OCI-LY7 (cell line): ENCODE measurements at regions not wholly inside any gene's neighbourhood (a gene's known extent, or its start where the extent isn't known, plus 50 kb on each side); places are given as distances from the start of the nearest gene placed in this dataset.

Experiments used
- BruUV-seq: library from RNA; stranded (reverse); fragments of 400-500 nt; replicated peaks from 2 replicates; lab custom pipeline; 2021; lab: Mats Ljungman, UMichigan
- CTCF ChIA-PET: fragments of 300-600 bp; sonication (Branson Sonifier 250); formaldehyde crosslinking; loops from one replicate; lab custom pipeline; 2022; ENCODE audit warnings: antibody characterized with exemption; ENCODE audit not compliant: unreplicated experiment; lab: Charles Lee
- POLR2A ChIA-PET: fragments of 300-600 bp; sonication (Branson Sonifier 250); formaldehyde crosslinking; loops from one replicate; lab custom pipeline; 2022; ENCODE audit warnings: antibody characterized with exemption; lab: Charles Lee
- DNase-seq: peaks from one replicate; pipeline ENCODE4 v3.0.0-alpha.2; 2015; ENCODE audit warnings: low spot score
- H2AFZ ChIP-seq: fragments of 200-600 bp; sonication (generic), shearing (Covaris generic); 2 replicates; pipeline ENCODE4 v1.6.1; 2014; ENCODE audit warnings: mild to moderate bottlenecking, antibody characterized with exemption, low read length, moderate library complexity
- H3K27ac ChIP-seq: fragments of 200-600 bp; sonication (generic); 2 replicates; pipeline ENCODE4 v1.5.1; 2014; ENCODE audit warnings: mixed run types, low read depth, mild to moderate bottlenecking, moderate library complexity, low read length, inconsistent platforms; ENCODE audit not compliant: poor library complexity, severe bottlenecking
- H3K36me3 ChIP-seq: fragments of 200-600 bp; sonication (generic); 2 replicates; pipeline ENCODE4 v1.6.1; 2014; ENCODE audit warnings: mild to moderate bottlenecking, antibody characterized with exemption, low read length, moderate library complexity, mixed read lengths; ENCODE audit not compliant: insufficient read depth
- H3K4me1 ChIP-seq: fragments of 200-600 bp; sonication (generic); 2 replicates; pipeline ENCODE4 v1.5.1; 2014; ENCODE audit warnings: mild to moderate bottlenecking, low read length; ENCODE audit not compliant: insufficient read depth, poor library complexity, severe bottlenecking
- H3K4me2 ChIP-seq: fragments of 200-600 bp; sonication (generic); 2 replicates; pipeline ENCODE4 v1.6.1; 2014; ENCODE audit warnings: mild to moderate bottlenecking, low read length
- H3K4me3 ChIP-seq: fragments of 200-600 bp; sonication (generic); 2 replicates; pipeline ENCODE4 v1.5.1; 2014; ENCODE audit warnings: mild to moderate bottlenecking, low read depth, low read length; ENCODE audit not compliant: poor library complexity, severe bottlenecking
- H3K79me2 ChIP-seq: fragments of 200-600 bp; sonication (generic); 2 replicates; pipeline ENCODE4 v1.6.1; 2016; ENCODE audit warnings: low read depth, mild to moderate bottlenecking, low read length, moderate library complexity, mixed read lengths; ENCODE audit not compliant: insufficient read depth
- H3K9me2 ChIP-seq: fragments of 200-600 bp; sonication (generic); 2 replicates; pipeline ENCODE4 v1.6.1; 2016; ENCODE audit warnings: mild to moderate bottlenecking, low read length, mixed read lengths; ENCODE audit not compliant: insufficient read depth
- H3K9me3 ChIP-seq: fragments of 200-600 bp; sonication (generic); 2 replicates; pipeline ENCODE4 v1.6.1; 2014; ENCODE audit warnings: mild to moderate bottlenecking, mixed run types, low read length, mixed read lengths
- H4K20me1 ChIP-seq: fragments of 200-600 bp; sonication (generic); 2 replicates; pipeline ENCODE4 v1.6.1; 2014; ENCODE audit warnings: mild to moderate bottlenecking, antibody characterized with exemption, low read length, moderate library complexity, mixed read lengths; ENCODE audit not compliant: insufficient read depth
- CTCF ChIP-seq: fragments of 200-600 bp; sonication (generic); conservative IDR thresholded peaks from 2 replicates; pipeline ENCODE4 v1.5.1; 2014; ENCODE audit warnings: mild to moderate bottlenecking, antibody characterized with exemption, low read length, moderate library complexity, mixed read lengths
- EZH2phosphoT487 ChIP-seq: fragments of 200-600 bp; sonication (generic); IDR thresholded peaks from 2 replicates; pipeline ENCODE4 v1.6.1; 2018; ENCODE audit warnings: low read depth, borderline replicate concordance, mild to moderate bottlenecking, mixed run types, antibody characterized with exemption, low read length, moderate library complexity, mixed read lengths
- intact Hi-C: fragments of 100-400 bp; cut with micrococcal nuclease; formaldehyde crosslinking; loops from one replicate; pipeline ENCODE4 v1.10.0; 2022; ENCODE audit not compliant: unreplicated experiment

GRCh38 chr17:79478841-79479240 lies 132.0 kb downstream of the RBFOX3 start:
- Histone ChIP-seq H3K36me3 (no peaks in the 10 kb centered on the region), H3K4me2 (no peak overlapping the region), H3K9me3 (no peaks in the 10 kb centered on the region), H2AFZ (no peak overlapping the region), H3K27ac (no peak overlapping the region), H3K9me2 (no peaks in the 10 kb centered on the region), H3K4me3 (no peak overlapping the region), H3K4me1 (no peaks in the 10 kb centered on the region), H4K20me1 (no peaks in the 10 kb centered on the region), H3K79me2 (no peaks in the 10 kb centered on the region)
- intact Hi-C loops = no loop called here
- TF ChIP-seq EZH2phosphoT487 (no peak), CTCF (no peak)
- ChIA-PET CTCF (no interaction called here), POLR2A (no interaction called here)
- BruUV-seq = no TSS peak
- no peak for DNase-seq

GRCh38 chr17:79478051-79478461 lies 132.8 kb downstream of the RBFOX3 start:
- DNase-seq = no peak
- TF ChIP-seq CTCF (no peak), EZH2phosphoT487 (no peak)
- Histone ChIP-seq H3K4me3 (no peak overlapping the region), H3K4me2 (no peak overlapping the region), H3K27ac (no peak overlapping the region), H3K9me2 (no peaks in the 10 kb centered on the region), H3K9me3 (no peaks in the 10 kb centered on the region), H4K20me1 (no peaks in the 10 kb centered on the region), H3K79me2 (no peaks in the 10 kb centered on the region), H3K36me3 (no peaks in the 10 kb centered on the region), H3K4me1 (no peaks in the 10 kb centered on the region), H2AFZ (no peak overlapping the region)
- POLR2A ChIA-PET = no interaction called here
- CTCF ChIA-PET = no interaction called here
- intact Hi-C loops = no loop called here
- BruUV-seq = no TSS peak

GRCh38 chr17:79476074-79476652 lies 134.7 kb downstream of the RBFOX3 start:
- H3K27ac ChIP-seq = no peak overlapping the region
- POLR2A ChIA-PET = no interaction called here
- TF ChIP-seq CTCF (no peak), EZH2phosphoT487 (no peak)
- no peak overlapping the region for H3K4me3 ChIP-seq
- no peaks in the 10 kb centered on the region for H4K20me1 ChIP-seq
- intact Hi-C loops = no loop called here
- no peaks in the 10 kb centered on the region for H3K79me2 ChIP-seq
- H3K9me3 ChIP-seq = no peaks in the 10 kb centered on the region
- DNase-seq = no peak
- no TSS peak for BruUV-seq
- H3K36me3 ChIP-seq = no peaks in the 10 kb centered on the region
- no peak overlapping the region for H3K4me2 ChIP-seq
- H2AFZ ChIP-seq = no peak overlapping the region
- no peaks in the 10 kb centered on the region for H3K4me1 ChIP-seq
- no peaks in the 10 kb centered on the region for H3K9me2 ChIP-seq
- CTCF ChIA-PET = no interaction called here
